ENCODE measurements at regions not wholly inside any gene's neighbourhood (a gene's known extent, or its start where the extent isn't known, plus 50 kb on each side); places are given as distances from the start of the nearest gene placed in this dataset.

GRCh38 chr10:28873540-28873939, 196.2 kb downstream of the BAMBI start:
- no peak overlapping the region for H3K27ac ChIP-seq
- no peak for TF ChIP-seq CTCF (conservative IDR thresholded peaks at IDR 0.05; ENCODE audit: low read depth)
- ChIA-PET POLR2A (ENCODE audit: low non-redundant PET) (no interaction called here), CTCF (no interaction called here)
- no peak for DNase-seq (ENCODE audit: low spot score)

- no peak overlapping the region for H3K27ac ChIP-seq
- ChIA-PET POLR2A (ENCODE audit: low non-redundant PET) (no interaction called here), CTCF (no interaction called here)
- no peak for TF ChIP-seq CTCF (conservative IDR thresholded peaks at IDR 0.05; ENCODE audit: low read depth)
- no peak for DNase-seq (ENCODE audit: low spot score)
These were observed 196.9 kb downstream of the BAMBI start for GRCh38 chr10:28874210-28874609.

DNA sequence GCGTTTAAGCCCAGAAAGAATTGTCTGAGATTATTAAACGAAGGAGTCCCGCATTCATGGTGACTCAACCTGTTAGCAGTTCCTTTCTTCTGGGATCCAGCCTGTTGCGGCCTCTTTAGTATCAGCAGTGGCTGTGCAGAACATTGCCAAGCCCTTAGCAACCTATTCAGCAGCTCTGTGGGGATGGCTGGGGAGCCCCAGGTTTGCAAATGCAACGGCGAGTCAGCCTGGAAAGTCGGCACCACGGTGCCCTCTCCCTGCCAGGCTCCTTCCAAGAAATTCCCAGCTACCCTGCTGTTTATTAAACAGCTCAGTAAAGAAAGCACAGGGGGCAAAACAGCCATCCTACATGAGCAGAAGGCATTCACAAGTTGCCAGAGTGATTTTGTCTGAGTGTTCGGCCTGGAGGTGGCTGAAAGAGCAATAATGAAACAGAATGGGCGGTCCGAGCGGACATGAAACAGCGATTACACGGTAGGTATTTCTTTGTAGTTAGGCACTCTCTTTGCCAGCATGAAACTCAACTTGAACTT, 198.3 kb downstream of the BAMBI start:
- CTCF ChIA-PET = interaction anchor here (0.5 to 0.6 kb wide), 2 partner anchors 493 to 518 kb away, joined by 3 read pairs; no protein-coding TSS in a partner anchor
- no peak overlapping the region for H3K27ac ChIP-seq
- no peak for DNase-seq (ENCODE audit: low spot score)
- POLR2A ChIA-PET (ENCODE audit: low non-redundant PET) = no interaction called here
- TF ChIP-seq CTCF (conservative IDR thresholded peaks at IDR 0.05; ENCODE audit: low read depth) = no peak

- no peak for DNase-seq (ENCODE audit: low spot score)
- no peak for TF ChIP-seq CTCF (conservative IDR thresholded peaks at IDR 0.05; ENCODE audit: low read depth)
- ChIA-PET POLR2A (ENCODE audit: low non-redundant PET) (no interaction called here), CTCF (no interaction called here)
- no peak overlapping the region for H3K27ac ChIP-seq
These were observed 201.1 kb downstream of the BAMBI start for GRCh38 chr10:28878236-28878970.

DNA sequence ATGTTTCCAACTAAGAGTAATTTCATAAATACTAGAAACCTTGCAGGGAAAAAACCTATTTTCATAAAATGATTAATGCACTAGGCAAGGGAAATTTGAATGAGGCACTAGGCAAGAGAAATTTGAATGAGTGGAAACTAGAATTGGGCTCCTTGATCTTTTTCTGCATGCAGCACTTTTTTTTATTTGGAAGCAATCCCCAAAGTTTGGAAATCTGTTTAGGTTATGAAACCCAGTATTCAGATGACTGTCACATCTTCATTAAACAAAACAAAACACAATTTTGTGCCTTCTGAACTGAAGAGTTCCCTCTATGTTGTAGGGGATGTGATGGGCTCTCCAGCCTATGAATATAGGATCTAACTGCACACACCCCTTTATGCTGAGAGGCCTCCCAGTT, 201.9 kb downstream of the BAMBI start:
- POLR2A ChIA-PET (ENCODE audit: low non-redundant PET) = no interaction called here
- DNase-seq (ENCODE audit: low spot score) = no peak
- CTCF ChIA-PET = no interaction called here
- no peak overlapping the region for H3K27ac ChIP-seq
- TF ChIP-seq CTCF (conservative IDR thresholded peaks at IDR 0.05; ENCODE audit: low read depth) = no peak

- POLR2A ChIA-PET (ENCODE audit: low non-redundant PET) = no interaction called here
- CTCF ChIA-PET = no interaction called here
- no peak for DNase-seq (ENCODE audit: low spot score)
- no peak for TF ChIP-seq CTCF (conservative IDR thresholded peaks at IDR 0.05; ENCODE audit: low read depth)
- H3K27ac ChIP-seq = no peak overlapping the region
These were observed 202.8 kb downstream of the BAMBI start for GRCh38 chr10:28879875-28880682.
